Panc1 (cell line): ENCODE measurements at regions not wholly inside any gene's neighbourhood (a gene's known extent, or its start where the extent isn't known, plus 50 kb on each side); places are given as distances from the start of the nearest gene placed in this dataset.

Experiments used
- ATAC-seq: fragments of 200-7000 bp; cut with Tn5 transposase; 2 replicates; pipeline ENCODE4 v1.9.1; 2020; ENCODE audit warnings: mild to moderate bottlenecking, moderate library complexity
- BruUV-seq: library from RNA; stranded (reverse); fragments of 400-500 nt; replicated peaks from 2 replicates; lab custom pipeline; 2021; lab: Mats Ljungman, UMichigan
- CTCF ChIA-PET: fragments of 300-600 bp; sonication (Branson Sonifier 250); formaldehyde crosslinking; loops from one replicate; lab custom pipeline; 2022; ENCODE audit warnings: antibody characterized with exemption; lab: Charles Lee
- POLR2A ChIA-PET: fragments of 300-600 bp; sonication (Branson Sonifier 250); formaldehyde crosslinking; loops from one replicate; lab custom pipeline; 2022; ENCODE audit warnings: antibody characterized with exemption; lab: Charles Lee
- DNase-seq: peaks from one replicate; pipeline ENCODE4 v3.0.0-alpha.2; 2010; ENCODE audit warnings: low read depth, low spot score
- H3K27ac ChIP-seq: 2 replicates; pipeline ENCODE4 v1.5.1; 2011; ENCODE audit warnings: mild to moderate bottlenecking, low read length, inconsistent platforms
- H3K27me3 ChIP-seq: fragments of 200-500 bp; sonication (Bioruptor generic); 2 replicates; pipeline ENCODE4 v1.6.0; 2014; ENCODE audit warnings: low read length, inconsistent platforms; ENCODE audit not compliant: control insufficient read depth, insufficient read depth
- H3K36me3 ChIP-seq: fragments of 200-500 bp; sonication (Bioruptor generic); 2 replicates; pipeline ENCODE4 v1.5.1; 2014; ENCODE audit warnings: inconsistent platforms, mild to moderate bottlenecking, low read length, moderate library complexity; ENCODE audit not compliant: control insufficient read depth, insufficient read depth
- H3K4me1 ChIP-seq: 2 replicates; pipeline ENCODE4 v1.5.1; 2011; ENCODE audit warnings: inconsistent platforms, mild to moderate bottlenecking, low read length, moderate library complexity; ENCODE audit not compliant: control insufficient read depth, insufficient read depth
- H3K4me3 ChIP-seq, 2 experiments: 2 replicates each; pipeline ENCODE4 v1.5.1; 2011 to 2012; ENCODE audit warnings: low read depth in 2 of 2, low read length in 2 of 2, mild to moderate bottlenecking in 2 of 2, inconsistent platforms in 1 of 2, moderate library complexity in 1 of 2
- H3K9me3 ChIP-seq: fragments of 200-500 bp; sonication (Bioruptor generic); 2 replicates; pipeline ENCODE4 v1.5.1; 2014; ENCODE audit warnings: low read depth, mild to moderate bottlenecking, inconsistent platforms, low read length, moderate library complexity; ENCODE audit not compliant: control insufficient read depth, insufficient read depth
- POLR2AphosphoS5 ChIP-seq: IDR thresholded peaks from 2 replicates; pipeline ENCODE4 v1.6.1; 2012; ENCODE audit warnings: mild to moderate bottlenecking, low read depth, low read length, moderate library complexity
- SIN3A ChIP-seq: IDR thresholded peaks from 2 replicates; pipeline ENCODE4 v1.6.1; 2012; ENCODE audit warnings: low read depth, mild to moderate bottlenecking, low read length, moderate library complexity, borderline replicate concordance; ENCODE audit not compliant: insufficient read depth
- TCF7L2 ChIP-seq: IDR thresholded peaks from 2 replicates; pipeline ENCODE4 v1.6.1; 2011; ENCODE audit warnings: mild to moderate bottlenecking, low read depth, low read length, inconsistent platforms
- in situ Hi-C: cut with HindIII; loops from 2 replicates; pipeline ENCODE4 v1.10.0; 2016; ENCODE audit warnings: low sequenced_read_pairs, low pct_unique_long_range_greater_than_20kb
- intact Hi-C: fragments of 100-400 bp; cut with micrococcal nuclease; formaldehyde crosslinking; loops from one replicate; pipeline ENCODE4 v1.10.0; 2022; ENCODE audit not compliant: unreplicated experiment
- TF ChIP-seq, protein P1 (sequence below), 2 experiments: IDR thresholded peaks; 2 replicates each; pipeline ENCODE4 v1.6.1; 2011 to 2012; ENCODE audit warnings: low read depth in 2 of 2, control low read depth in 1 of 2, low read length in 1 of 2, mild to moderate bottlenecking in 1 of 2, moderate library complexity in 1 of 2; ENCODE audit not compliant: insufficient read depth in 1 of 2
- TF ChIP-seq, protein P2 (sequence below): fragments of 450-650 bp; IDR thresholded peaks from 2 replicates; pipeline ENCODE4 v1.5.1; 2017; ENCODE audit warnings: mild to moderate bottlenecking

DNA sequence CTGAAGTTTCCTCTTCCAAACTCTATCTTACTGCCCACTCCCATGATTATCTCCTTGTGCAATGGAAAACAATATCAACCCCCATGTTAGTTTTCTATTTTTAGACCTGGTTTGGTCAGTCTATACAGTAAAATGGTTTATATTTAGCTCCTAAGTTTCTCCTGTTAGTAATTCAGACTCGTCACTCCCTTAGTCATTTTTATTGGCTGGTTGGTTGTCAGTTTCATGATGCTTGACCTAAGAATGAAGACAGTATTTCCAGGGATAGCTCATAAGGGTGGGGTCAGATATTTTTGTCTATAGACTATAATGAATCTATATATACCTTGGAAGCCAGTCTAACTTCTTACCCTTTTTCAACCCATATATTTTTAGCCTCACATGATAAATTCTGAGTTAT lies 61.4 kb upstream of the NEUROD1 start:
- Histone ChIP-seq H3K27ac (peak overlapping the region; percentile 3; the same call in 1 of the 2 replicates), H3K27me3 (no peaks in the 10 kb centered on the region), H3K9me3 (no peaks in the 10 kb centered on the region; the same call in 1 of the 2 replicates), H3K4me3 (no peak overlapping the region), H3K36me3 (no peaks in the 10 kb centered on the region), H3K4me1 (peaks cover 12% of the 10 kb centered on the region)
- ATAC-seq (no peak), DNase-seq (no peak)
- TF ChIP-seq, protein P1, sequence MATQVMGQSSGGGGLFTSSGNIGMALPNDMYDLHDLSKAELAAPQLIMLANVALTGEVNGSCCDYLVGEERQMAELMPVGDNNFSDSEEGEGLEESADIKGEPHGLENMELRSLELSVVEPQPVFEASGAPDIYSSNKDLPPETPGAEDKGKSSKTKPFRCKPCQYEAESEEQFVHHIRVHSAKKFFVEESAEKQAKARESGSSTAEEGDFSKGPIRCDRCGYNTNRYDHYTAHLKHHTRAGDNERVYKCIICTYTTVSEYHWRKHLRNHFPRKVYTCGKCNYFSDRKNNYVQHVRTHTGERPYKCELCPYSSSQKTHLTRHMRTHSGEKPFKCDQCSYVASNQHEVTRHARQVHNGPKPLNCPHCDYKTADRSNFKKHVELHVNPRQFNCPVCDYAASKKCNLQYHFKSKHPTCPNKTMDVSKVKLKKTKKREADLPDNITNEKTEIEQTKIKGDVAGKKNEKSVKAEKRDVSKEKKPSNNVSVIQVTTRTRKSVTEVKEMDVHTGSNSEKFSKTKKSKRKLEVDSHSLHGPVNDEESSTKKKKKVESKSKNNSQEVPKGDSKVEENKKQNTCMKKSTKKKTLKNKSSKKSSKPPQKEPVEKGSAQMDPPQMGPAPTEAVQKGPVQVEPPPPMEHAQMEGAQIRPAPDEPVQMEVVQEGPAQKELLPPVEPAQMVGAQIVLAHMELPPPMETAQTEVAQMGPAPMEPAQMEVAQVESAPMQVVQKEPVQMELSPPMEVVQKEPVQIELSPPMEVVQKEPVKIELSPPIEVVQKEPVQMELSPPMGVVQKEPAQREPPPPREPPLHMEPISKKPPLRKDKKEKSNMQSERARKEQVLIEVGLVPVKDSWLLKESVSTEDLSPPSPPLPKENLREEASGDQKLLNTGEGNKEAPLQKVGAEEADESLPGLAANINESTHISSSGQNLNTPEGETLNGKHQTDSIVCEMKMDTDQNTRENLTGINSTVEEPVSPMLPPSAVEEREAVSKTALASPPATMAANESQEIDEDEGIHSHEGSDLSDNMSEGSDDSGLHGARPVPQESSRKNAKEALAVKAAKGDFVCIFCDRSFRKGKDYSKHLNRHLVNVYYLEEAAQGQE (IDR thresholded peaks at IDR 0.05; ENCODE audit: insufficient read depth in 1 of 2, low read depth in 2 of 2, low read length in 1 of 2): no peak
- TF ChIP-seq, protein P2, sequence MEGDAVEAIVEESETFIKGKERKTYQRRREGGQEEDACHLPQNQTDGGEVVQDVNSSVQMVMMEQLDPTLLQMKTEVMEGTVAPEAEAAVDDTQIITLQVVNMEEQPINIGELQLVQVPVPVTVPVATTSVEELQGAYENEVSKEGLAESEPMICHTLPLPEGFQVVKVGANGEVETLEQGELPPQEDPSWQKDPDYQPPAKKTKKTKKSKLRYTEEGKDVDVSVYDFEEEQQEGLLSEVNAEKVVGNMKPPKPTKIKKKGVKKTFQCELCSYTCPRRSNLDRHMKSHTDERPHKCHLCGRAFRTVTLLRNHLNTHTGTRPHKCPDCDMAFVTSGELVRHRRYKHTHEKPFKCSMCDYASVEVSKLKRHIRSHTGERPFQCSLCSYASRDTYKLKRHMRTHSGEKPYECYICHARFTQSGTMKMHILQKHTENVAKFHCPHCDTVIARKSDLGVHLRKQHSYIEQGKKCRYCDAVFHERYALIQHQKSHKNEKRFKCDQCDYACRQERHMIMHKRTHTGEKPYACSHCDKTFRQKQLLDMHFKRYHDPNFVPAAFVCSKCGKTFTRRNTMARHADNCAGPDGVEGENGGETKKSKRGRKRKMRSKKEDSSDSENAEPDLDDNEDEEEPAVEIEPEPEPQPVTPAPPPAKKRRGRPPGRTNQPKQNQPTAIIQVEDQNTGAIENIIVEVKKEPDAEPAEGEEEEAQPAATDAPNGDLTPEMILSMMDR: no peak
- no peak for TF ChIP-seq TCF7L2
- TF ChIP-seq SIN3A: no peak
- TF ChIP-seq POLR2AphosphoS5: no peak
- in situ Hi-C loops (no loop called here), intact Hi-C loops (loop anchor here (2.0 to 5.0 kb wide), 2 partner anchors 151 to 335 kb away; partner anchors contain the start of gene ITPRID2)
- ChIA-PET CTCF (no interaction called here), POLR2A (no interaction called here)
- no TSS peak for BruUV-seq

DNA sequence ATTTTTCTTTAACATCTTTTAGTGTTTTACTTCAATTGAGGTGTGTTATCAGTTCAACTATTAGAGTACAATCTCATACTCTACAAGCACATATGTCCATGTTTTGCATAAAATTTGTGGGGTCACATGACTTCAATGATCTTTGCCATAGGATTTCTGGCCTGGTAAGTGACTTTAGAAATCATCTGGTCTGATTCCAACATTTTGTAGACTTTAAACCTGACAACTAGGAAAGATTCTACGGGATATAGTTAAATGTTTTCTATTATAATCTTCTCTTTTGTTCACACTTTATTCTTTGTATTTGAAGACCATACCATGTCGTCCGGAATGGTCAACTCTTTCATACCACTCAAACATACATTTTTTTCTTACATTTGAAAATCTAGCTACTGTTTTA lies 62.0 kb upstream of the NEUROD1 start:
- in situ Hi-C loops (no loop called here), intact Hi-C loops (loop anchor here (2.0 to 5.0 kb wide), 2 partner anchors 150 to 334 kb away; partner anchors contain the start of gene ITPRID2)
- no TSS peak for BruUV-seq
- H3K4me3 ChIP-seq: no peak overlapping the region
- POLR2A ChIA-PET: no interaction called here
- CTCF ChIA-PET: interaction anchor here (0.7 to 1.3 kb wide), 4 partner anchors 27 to 335 kb away, joined by 3 to 8 read pairs (median 4); partner anchors contain the start of gene ITPRID2
- no peak for DNase-seq
- H3K9me3 ChIP-seq: peaks cover 4% of the 10 kb centered on the region; the same call in 1 of the 2 replicates
- TF ChIP-seq, protein P1 (IDR thresholded peaks at IDR 0.05; ENCODE audit: insufficient read depth in 1 of 2, low read depth in 2 of 2, low read length in 1 of 2): no peak
- TF ChIP-seq POLR2AphosphoS5 (no peak), SIN3A (no peak), TCF7L2 (no peak)
- TF ChIP-seq, protein P2: no peak
- H3K27me3 ChIP-seq: no peaks in the 10 kb centered on the region
- peak overlapping the region; percentile 84 for H3K27ac ChIP-seq
- no peaks in the 10 kb centered on the region for H3K36me3 ChIP-seq
- H3K4me1 ChIP-seq: peaks cover 12% of the 10 kb centered on the region
- ATAC-seq: no peak
